H9 (cell line): ENCODE measurements at regions not wholly inside any gene's neighbourhood (a gene's known extent, or its start where the extent isn't known, plus 50 kb on each side); places are given as distances from the start of the nearest gene placed in this dataset.

Experiments
- DNase-seq: peaks from one replicate; pipeline ENCODE4 v3.0.0-alpha.2; 2017
- H2AFZ ChIP-seq: one replicate; pipeline ENCODE4 v1.6.1; 2013; ENCODE audit warnings: mild to moderate bottlenecking, low read length, control low read depth, moderate library complexity
- H2AK5ac ChIP-seq: 2 replicates; pipeline ENCODE4 v1.6.1; 2013; ENCODE audit warnings: low read length, control low read depth, mixed read lengths; ENCODE audit not compliant: insufficient read length
- H2BK120ac ChIP-seq: one replicate; pipeline ENCODE4 v1.6.1; 2013; ENCODE audit warnings: low read depth, mild to moderate bottlenecking, low read length, control low read depth, inconsistent platforms; ENCODE audit not compliant: poor library complexity, severe bottlenecking
- H2BK12ac ChIP-seq: 2 replicates; pipeline ENCODE4 v1.6.1; 2013; ENCODE audit warnings: low read length, control low read depth, mixed read lengths, low read depth; ENCODE audit not compliant: insufficient read length
- H2BK15ac ChIP-seq: 2 replicates; pipeline ENCODE4 v1.6.1; 2013; ENCODE audit warnings: low read depth, low read length, control low read depth
- H2BK20ac ChIP-seq: one replicate; pipeline ENCODE4 v1.6.1; 2013; ENCODE audit warnings: low read depth, mild to moderate bottlenecking, low read length, control low read depth, inconsistent platforms; ENCODE audit not compliant: poor library complexity, severe bottlenecking
- H2BK5ac ChIP-seq: 2 replicates; pipeline ENCODE4 v1.6.1; 2013; ENCODE audit warnings: low read length, control low read depth, mixed read lengths; ENCODE audit not compliant: insufficient read length
- H3K14ac ChIP-seq: 2 replicates; pipeline ENCODE4 v1.6.1; 2013; ENCODE audit warnings: low read length, control low read depth; ENCODE audit not compliant: insufficient read depth
- H3K18ac ChIP-seq: 2 replicates; pipeline ENCODE4 v1.6.1; 2013; ENCODE audit warnings: low read depth, mild to moderate bottlenecking, mixed read lengths, low read length, control low read depth; ENCODE audit not compliant: insufficient read length
- H3K23ac ChIP-seq: 2 replicates; pipeline ENCODE4 v1.6.1; 2013; ENCODE audit warnings: low read length, control low read depth, mixed read lengths, low read depth; ENCODE audit not compliant: insufficient read length
- H3K23me2 ChIP-seq: 2 replicates; pipeline ENCODE4 v1.6.1; 2013; ENCODE audit warnings: low read depth, mild to moderate bottlenecking, mixed read lengths, low read length, control low read depth; ENCODE audit not compliant: insufficient read length, poor library complexity, severe bottlenecking
- H3K27ac ChIP-seq: 2 replicates; pipeline ENCODE4 v1.5.1; 2013; ENCODE audit warnings: low read length, control low read depth, mixed read lengths, low read depth; ENCODE audit not compliant: insufficient read length
- H3K27me3 ChIP-seq: 2 replicates; pipeline ENCODE4 v1.6.1; 2013; ENCODE audit warnings: low read length, control low read depth, inconsistent platforms; ENCODE audit not compliant: insufficient read depth
- H3K4ac ChIP-seq: 2 replicates; pipeline ENCODE4 v1.6.1; 2013; ENCODE audit warnings: low read depth, mild to moderate bottlenecking, control low read depth, inconsistent platforms, low read length, moderate library complexity
- H3K4me1 ChIP-seq: 2 replicates; pipeline ENCODE4 v1.6.1; 2013; ENCODE audit warnings: low read length, control low read depth, inconsistent platforms; ENCODE audit not compliant: insufficient read depth
- H3K4me2 ChIP-seq: 2 replicates; pipeline ENCODE4 v1.6.1; 2013; ENCODE audit warnings: low read length, control low read depth, mixed read lengths; ENCODE audit not compliant: insufficient read length, insufficient read depth
- H3K56ac ChIP-seq: 2 replicates; pipeline ENCODE4 v1.6.1; 2013; ENCODE audit warnings: low read depth, mild to moderate bottlenecking, mixed read lengths, low read length, control low read depth; ENCODE audit not compliant: insufficient read length
- H3K79me1 ChIP-seq: 2 replicates; pipeline ENCODE4 v1.6.1; 2013; ENCODE audit warnings: low read depth, mild to moderate bottlenecking, moderate library complexity, low read length, control low read depth, inconsistent platforms; ENCODE audit not compliant: insufficient read depth, poor library complexity, severe bottlenecking
- H3K79me2 ChIP-seq: 2 replicates; pipeline ENCODE4 v1.6.1; 2013; ENCODE audit warnings: low read length, control low read depth, inconsistent platforms; ENCODE audit not compliant: insufficient read depth
- H3K9ac ChIP-seq: 2 replicates; pipeline ENCODE4 v1.6.1; 2013; ENCODE audit warnings: low read length, control low read depth, mixed read lengths; ENCODE audit not compliant: insufficient read length; ENCODE audit errors: extremely low read depth
- H3K9me3 ChIP-seq: one replicate; pipeline ENCODE4 v1.6.1; 2013; ENCODE audit warnings: low read depth, low read length, inconsistent platforms; ENCODE audit not compliant: control insufficient read depth
- H3T11ph ChIP-seq: one replicate; pipeline ENCODE4 v1.6.1; 2013; ENCODE audit warnings: mild to moderate bottlenecking, low read length, control low read depth, inconsistent platforms
- H4K20me1 ChIP-seq: one replicate; pipeline ENCODE4 v1.6.1; 2013; ENCODE audit not compliant: control insufficient read depth, insufficient read length, insufficient read depth
- H4K5ac ChIP-seq: 2 replicates; pipeline ENCODE4 v1.6.1; 2013; ENCODE audit warnings: low read depth, mild to moderate bottlenecking, mixed read lengths, low read length, control low read depth; ENCODE audit not compliant: insufficient read length
- H4K8ac ChIP-seq: replicated peaks from 2 replicates; pipeline ENCODE4 v1.6.1; 2013; ENCODE audit warnings: low read length, control low read depth, mixed read lengths, low read depth; ENCODE audit not compliant: insufficient read length
- H4K91ac ChIP-seq: 2 replicates; pipeline ENCODE4 v1.6.1; 2013; ENCODE audit warnings: low read depth, mild to moderate bottlenecking, moderate library complexity, mixed read lengths, low read length, control low read depth; ENCODE audit not compliant: insufficient read length
- H3K27ac Mint-ChIP-seq, 3 experiments: 2 replicates in 2 of 3; 3 replicates in 1 of 3; pipeline ENCODE4 v1.8.0; 2020 to 2021; ENCODE audit warnings: mixed read lengths in 3 of 3, mild to moderate bottlenecking in 1 of 3, moderate library complexity in 1 of 3
- H3K27me3 Mint-ChIP-seq: 2 replicates; pipeline ENCODE4 v1.8.0; 2021; ENCODE audit warnings: low read depth, mild to moderate bottlenecking, moderate library complexity, mixed read lengths
- H3K36me3 Mint-ChIP-seq, 3 experiments: 2 replicates in 2 of 3; 3 replicates in 1 of 3; pipeline ENCODE4 v1.8.0; 2020 to 2021; ENCODE audit warnings: low read depth in 3 of 3, mixed read lengths in 3 of 3; ENCODE audit not compliant: insufficient read depth in 1 of 3
- H3K4me1 Mint-ChIP-seq, 2 experiments: 2 replicates each; pipeline ENCODE4 v1.8.0; 2020; ENCODE audit warnings: mixed read lengths in 2 of 2
- H3K4me3 Mint-ChIP-seq, 2 experiments: 2 replicates in 1 of 2; 3 replicates in 1 of 2; pipeline ENCODE4 v1.8.0; 2020 to 2021; ENCODE audit warnings: mild to moderate bottlenecking in 2 of 2, mixed read lengths in 2 of 2, moderate library complexity in 1 of 2
- H3K9me3 Mint-ChIP-seq, 2 experiments: 2 replicates in 1 of 2; 3 replicates in 1 of 2; pipeline ENCODE4 v1.8.0; 2020; ENCODE audit warnings: mild to moderate bottlenecking in 2 of 2, mixed read lengths in 2 of 2, moderate library complexity in 1 of 2
- CTCF ChIP-seq: fragments of 200-600 bp; sonication (generic); conservative IDR thresholded peaks from 3 replicates; pipeline ENCODE4 v1.8.0; 2021; ENCODE audit warnings: antibody characterized with exemption, mild to moderate bottlenecking
- WGBS: extraction: QIAGEN DNeasy Blood & Tissue Kit; methylation state at CpG from one replicate; pipeline ENCODE4 v1.1.7; 2013; ENCODE audit warnings: missing lambda C conversion rate, low lambda C conversion rate, mixed read lengths; ENCODE audit not compliant: insufficient read length; ENCODE audit errors: extremely low coverage; 5-methylcytosine and 5-hydroxymethylcytosine counted together

DNA sequence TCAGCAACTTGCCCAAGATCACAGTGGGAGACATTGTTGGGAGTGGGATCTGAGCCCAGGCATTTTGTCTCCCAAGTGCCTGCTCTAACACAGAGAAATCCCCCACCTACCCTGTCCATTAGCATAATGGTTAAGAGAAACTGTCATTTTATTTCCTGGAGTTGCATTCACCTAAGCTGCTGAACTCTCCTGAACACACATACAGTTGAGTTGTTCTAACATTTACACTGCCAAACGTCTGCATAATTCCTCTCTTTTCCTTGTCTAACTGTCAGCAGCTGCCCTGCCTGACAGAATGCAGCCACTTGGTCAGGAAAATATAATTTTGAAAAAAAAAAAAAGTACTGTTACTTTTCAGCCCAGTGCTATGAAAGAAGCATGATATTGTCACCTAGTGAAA, 396.3 kb upstream of the PIK3C3 start:
- no peak overlapping the region for H3K56ac ChIP-seq
- no peak overlapping the region for H2BK5ac ChIP-seq
- H4K8ac ChIP-seq = no peak overlapping the region
- no peaks in the 10 kb centered on the region for H3K9me3 Mint-ChIP-seq
- no CpG with 5 or more reads among the region's 1 CpG for WGBS
- no peaks in the 10 kb centered on the region for H4K20me1 ChIP-seq
- H2BK120ac ChIP-seq = no peak overlapping the region
- H3K23ac ChIP-seq = no peak overlapping the region
- H3K4ac ChIP-seq = no peak overlapping the region
- no peak overlapping the region for H2AFZ ChIP-seq
- no peak overlapping the region for H3K4me3 Mint-ChIP-seq
- H3K14ac ChIP-seq = no peak overlapping the region
- peaks cover 20 to 25% of the 10 kb centered on the region in 2 experiments for H3K4me1 Mint-ChIP-seq
- H3K79me1 ChIP-seq = no peaks in the 10 kb centered on the region
- no peaks in the 10 kb centered on the region for H3K27me3 Mint-ChIP-seq
- H3K27ac ChIP-seq = no peak overlapping the region
- no peak overlapping the region for H3K9ac ChIP-seq
- H3K36me3 Mint-ChIP-seq = no peaks in the 10 kb centered on the region; a peak in 1 of 7 replicates
- no peak overlapping the region for H2BK20ac ChIP-seq
- H3K23me2 ChIP-seq = no peaks in the 10 kb centered on the region
- no peak overlapping the region for H3K4me2 ChIP-seq
- H3K27me3 ChIP-seq = no peaks in the 10 kb centered on the region
- H3K79me2 ChIP-seq = no peaks in the 10 kb centered on the region
- H3K4me1 ChIP-seq = no peaks in the 10 kb centered on the region
- H4K91ac ChIP-seq = no peak overlapping the region
- H4K5ac ChIP-seq = no peak overlapping the region
- no peak overlapping the region for H2BK12ac ChIP-seq
- H3T11ph ChIP-seq = no peak overlapping the region
- DNase-seq = no peak
- H3K27ac Mint-ChIP-seq = no peak overlapping the region
- no peak for TF ChIP-seq CTCF
- H3K18ac ChIP-seq = no peak overlapping the region
- no peak overlapping the region for H2BK15ac ChIP-seq
- no peaks in the 10 kb centered on the region for H3K9me3 ChIP-seq
- H2AK5ac ChIP-seq = no peak overlapping the region
